Left lung (tissue), 4 donors: ENCODE measurements at regions not wholly inside any gene's neighbourhood (a gene's known extent, or its start where the extent isn't known, plus 50 kb on each side); places are given as distances from the start of the nearest gene placed in this dataset.

ENCODE experiments used
- ATAC-seq: fragments of 200-7000 bp; cut with Tn5 transposase; one replicate; pipeline ENCODE4 v1.9.1; 2020; ENCODE audit warnings: moderate library complexity
- DNase-seq, 4 donors: peaks; one replicate each; pipeline ENCODE4 v3.0.0-alpha.2; 2013 to 2020
- H3K27ac ChIP-seq, 2 donors: fragments of 200-600 bp; sonication (generic) in 1 of 2; one replicate each; pipeline versions ENCODE4 v1.5.0 to v1.8.0; 2020 to 2021
- H3K27me3 ChIP-seq, 2 donors: fragments of 200-600 bp; sonication (generic) in 1 of 2; one replicate each; pipeline versions ENCODE4 v1.5.0 to v1.8.0; 2020 to 2021
- H3K36me3 ChIP-seq, 2 donors: fragments of 200-600 bp; sonication (generic) in 1 of 2; one replicate each; pipeline versions ENCODE4 v1.5.0 to v1.8.0; 2020 to 2021
- H3K4me1 ChIP-seq, 2 donors: fragments of 200-600 bp; one replicate each; pipeline ENCODE4 v1.8.0; 2021
- H3K4me3 ChIP-seq, 2 donors: fragments of 200-600 bp; sonication (generic) in 1 of 2; one replicate each; pipeline versions ENCODE4 v1.5.0 to v1.8.0; 2020 to 2021; ENCODE audit warnings: mild to moderate bottlenecking in 1 of 2
- H3K9me3 ChIP-seq, 2 donors: fragments of 200-600 bp; sonication (generic) in 1 of 2; one replicate each; pipeline versions ENCODE4 v1.5.0 to v1.8.0; 2020 to 2021
- intact Hi-C, 2 donors: fragments of 100-400 bp; cut with DNase I; formaldehyde crosslinking; loops; one replicate each; pipeline versions ENCODE4 v1.11.2 to v1.14.2; 2022
- TF ChIP-seq, protein P1 (sequence below), 2 donors: fragments of 200-600 bp; sonication (generic) in 1 of 2; IDR thresholded peaks; one replicate each; pipeline versions ENCODE4 v1.5.0 to v1.8.0; 2021; ENCODE audit warnings: antibody characterized with exemption in 2 of 2
- donor health status: DM: no; HTN: yes; CAD: no.
- donor health status: DM: no; HTN: no; CAD: no.

DNA sequence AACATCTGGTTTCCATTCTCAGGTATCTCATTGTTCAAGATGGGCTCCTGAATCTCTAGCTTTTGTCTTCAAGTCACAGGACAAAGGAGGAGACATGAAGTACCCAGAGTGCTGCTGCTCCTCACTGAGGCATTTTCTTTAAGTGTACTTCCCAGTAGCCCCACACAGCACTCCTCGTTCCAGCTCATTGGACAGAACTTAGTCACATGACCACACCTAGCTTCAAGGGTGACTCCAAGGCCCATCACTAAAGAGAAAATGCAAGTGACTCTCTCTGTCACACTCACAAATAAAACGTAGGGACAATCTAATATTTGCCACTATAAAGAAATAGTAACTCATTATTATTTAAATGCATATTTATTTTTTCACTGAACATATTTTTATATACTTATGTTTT lies 58.3 kb upstream of the NEUROD6 start:
- Histone ChIP-seq H3K27me3 (no peaks in the 10 kb centered on the region), H3K9me3 (peaks cover 0 to 2% of the 10 kb centered on the region in 2 donors), H3K36me3 (no peaks in the 10 kb centered on the region), H3K4me1 (no peaks in the 10 kb centered on the region), H3K4me3 (no peak overlapping the region), H3K27ac (no peak overlapping the region)
- DNase-seq: no peak
- intact Hi-C loops: no loop called here
- TF ChIP-seq, protein P1, sequence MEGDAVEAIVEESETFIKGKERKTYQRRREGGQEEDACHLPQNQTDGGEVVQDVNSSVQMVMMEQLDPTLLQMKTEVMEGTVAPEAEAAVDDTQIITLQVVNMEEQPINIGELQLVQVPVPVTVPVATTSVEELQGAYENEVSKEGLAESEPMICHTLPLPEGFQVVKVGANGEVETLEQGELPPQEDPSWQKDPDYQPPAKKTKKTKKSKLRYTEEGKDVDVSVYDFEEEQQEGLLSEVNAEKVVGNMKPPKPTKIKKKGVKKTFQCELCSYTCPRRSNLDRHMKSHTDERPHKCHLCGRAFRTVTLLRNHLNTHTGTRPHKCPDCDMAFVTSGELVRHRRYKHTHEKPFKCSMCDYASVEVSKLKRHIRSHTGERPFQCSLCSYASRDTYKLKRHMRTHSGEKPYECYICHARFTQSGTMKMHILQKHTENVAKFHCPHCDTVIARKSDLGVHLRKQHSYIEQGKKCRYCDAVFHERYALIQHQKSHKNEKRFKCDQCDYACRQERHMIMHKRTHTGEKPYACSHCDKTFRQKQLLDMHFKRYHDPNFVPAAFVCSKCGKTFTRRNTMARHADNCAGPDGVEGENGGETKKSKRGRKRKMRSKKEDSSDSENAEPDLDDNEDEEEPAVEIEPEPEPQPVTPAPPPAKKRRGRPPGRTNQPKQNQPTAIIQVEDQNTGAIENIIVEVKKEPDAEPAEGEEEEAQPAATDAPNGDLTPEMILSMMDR (IDR thresholded peaks at IDR 0.05): no peak
- no peak for ATAC-seq

DNA sequence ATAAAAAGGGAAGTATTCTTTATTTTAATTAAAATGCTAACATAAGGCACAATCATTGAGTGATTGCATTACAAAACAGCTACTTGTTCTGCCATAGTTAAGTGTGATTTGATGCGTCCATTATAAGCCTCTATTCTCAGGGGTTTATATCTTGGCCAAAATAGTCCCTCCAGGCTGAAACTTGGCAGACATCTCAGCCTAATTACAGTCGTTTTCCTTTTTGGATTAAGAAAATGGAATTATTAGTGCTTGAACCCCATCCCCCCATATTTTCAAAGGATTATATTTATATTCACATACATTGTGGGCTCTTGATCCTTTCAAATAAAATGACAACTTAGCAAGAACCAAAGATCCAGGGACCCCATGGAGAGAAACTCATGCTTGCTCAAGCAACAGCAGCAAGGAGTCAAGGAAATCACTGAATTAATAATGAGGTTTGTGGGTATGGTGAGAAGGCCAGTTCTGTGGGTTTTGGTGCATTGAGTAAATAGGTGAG lies 66.7 kb upstream of the NEUROD6 start:
- Histone ChIP-seq H3K27me3 (no peaks in the 10 kb centered on the region), H3K36me3 (no peaks in the 10 kb centered on the region), H3K27ac (no peak overlapping the region), H3K4me3 (no peak overlapping the region), H3K4me1 (no peaks in the 10 kb centered on the region), H3K9me3 (peaks cover 0 to 2% of the 10 kb centered on the region in 2 donors)
- TF ChIP-seq, protein P1 (IDR thresholded peaks at IDR 0.05): no peak
- DNase-seq: peak in 1 of 4 donors; percentile 29
- ATAC-seq: no peak
- intact Hi-C loops: no loop called here

DNA sequence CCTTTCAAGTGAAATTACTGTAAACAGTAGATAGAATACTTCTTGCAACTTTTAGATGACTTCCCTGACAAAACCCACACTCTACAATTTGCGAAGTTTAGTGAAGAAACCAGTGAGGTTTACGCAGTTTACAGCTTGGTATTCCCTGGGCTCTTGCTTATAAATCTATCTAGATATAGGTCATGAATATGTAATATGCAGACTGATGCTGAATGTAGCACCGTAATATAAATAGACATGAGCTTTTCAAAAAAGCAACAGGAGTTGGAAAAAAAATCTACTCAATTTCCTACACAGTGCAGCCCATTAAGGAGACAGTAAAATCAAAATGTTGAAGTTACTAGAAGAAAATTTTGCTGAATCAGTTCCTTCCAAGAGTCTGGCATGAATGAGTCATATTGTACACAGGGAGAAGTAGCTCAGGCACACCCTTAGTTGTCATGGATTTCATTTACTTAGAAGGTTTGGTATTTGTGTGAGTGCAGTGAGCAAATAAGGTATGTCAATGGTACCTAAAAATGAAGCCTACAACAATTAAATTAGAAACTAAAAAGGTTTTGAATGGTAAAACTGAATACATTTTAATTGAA lies 67.7 kb upstream of the NEUROD6 start:
- TF ChIP-seq, protein P1 (IDR thresholded peaks at IDR 0.05): no peak
- H3K36me3 ChIP-seq: no peaks in the 10 kb centered on the region
- H3K4me1 ChIP-seq: no peaks in the 10 kb centered on the region
- no peak overlapping the region for H3K4me3 ChIP-seq
- no peak overlapping the region for H3K27ac ChIP-seq
- DNase-seq (no peak), ATAC-seq (peak; percentile 99)
- H3K27me3 ChIP-seq: no peaks in the 10 kb centered on the region
- intact Hi-C loops: no loop called here
- H3K9me3 ChIP-seq: no peaks in the 10 kb centered on the region

- no peak overlapping the region for H3K4me3 ChIP-seq
- intact Hi-C loops: no loop called here
- H3K4me1 ChIP-seq: no peaks in the 10 kb centered on the region
- H3K36me3 ChIP-seq: no peaks in the 10 kb centered on the region
- H3K9me3 ChIP-seq: no peaks in the 10 kb centered on the region
- H3K27ac ChIP-seq: no peak overlapping the region
- H3K27me3 ChIP-seq: no peaks in the 10 kb centered on the region
- TF ChIP-seq, protein P1 (IDR thresholded peaks at IDR 0.05): no peak
- no peak for DNase-seq
- no peak for ATAC-seq
These were observed 69.7 kb upstream of the NEUROD6 start for GRCh38 chr7:31410265-31410664.

- Histone ChIP-seq H3K36me3 (no peaks in the 10 kb centered on the region), H3K4me1 (no peaks in the 10 kb centered on the region), H3K9me3 (no peaks in the 10 kb centered on the region), H3K27me3 (no peaks in the 10 kb centered on the region), H3K27ac (no peak overlapping the region), H3K4me3 (no peak overlapping the region)
- DNase-seq: no peak
- intact Hi-C loops: no loop called here
- TF ChIP-seq, protein P1 (IDR thresholded peaks at IDR 0.05): no peak
- ATAC-seq: no peak
These were observed 70.9 kb upstream of the NEUROD6 start for GRCh38 chr7:31411416-31411815.
